HG02973 (cell line): ENCODE measurements at regions not wholly inside any gene's neighbourhood (a gene's known extent, or its start where the extent isn't known, plus 50 kb on each side); places are given as distances from the start of the nearest gene placed in this dataset.

Source experiments
- ATAC-seq: cut with Tn5 transposase; IDR thresholded peaks from one replicate; pipeline ENCODE4 v1.9.1; 2021; ENCODE audit warnings: moderate library complexity; ENCODE audit not compliant: unreplicated experiment

DNA sequence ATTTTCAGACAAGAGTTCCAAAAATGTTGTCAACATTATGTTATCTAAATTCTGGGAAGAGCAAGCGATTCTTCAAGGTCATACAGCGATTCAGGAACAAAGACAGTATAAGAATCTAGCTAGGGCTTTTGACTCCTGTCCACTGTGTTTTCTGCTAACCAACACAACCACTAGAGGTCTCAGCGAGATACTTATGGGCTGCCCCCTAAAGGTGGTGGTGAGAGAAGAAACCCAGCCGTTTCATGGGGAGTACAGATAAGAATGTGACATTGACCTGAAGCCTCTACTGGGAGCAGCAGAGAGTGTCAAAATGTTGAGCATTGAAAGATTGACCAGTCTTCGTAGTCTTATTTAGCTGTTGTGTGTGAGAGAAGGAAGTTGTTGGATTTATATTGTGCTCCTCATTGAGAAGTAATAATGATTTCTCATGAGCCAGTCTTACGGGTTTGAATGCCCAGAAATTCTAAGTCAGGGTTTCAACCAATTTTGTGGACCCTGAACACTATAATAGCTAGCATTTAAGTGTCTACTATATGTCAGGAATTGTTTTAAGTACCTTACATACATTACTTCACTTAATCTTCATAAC lies 168.3 kb downstream of the SPRY1 start:
- ATAC-seq: peak; percentile 100

DNA sequence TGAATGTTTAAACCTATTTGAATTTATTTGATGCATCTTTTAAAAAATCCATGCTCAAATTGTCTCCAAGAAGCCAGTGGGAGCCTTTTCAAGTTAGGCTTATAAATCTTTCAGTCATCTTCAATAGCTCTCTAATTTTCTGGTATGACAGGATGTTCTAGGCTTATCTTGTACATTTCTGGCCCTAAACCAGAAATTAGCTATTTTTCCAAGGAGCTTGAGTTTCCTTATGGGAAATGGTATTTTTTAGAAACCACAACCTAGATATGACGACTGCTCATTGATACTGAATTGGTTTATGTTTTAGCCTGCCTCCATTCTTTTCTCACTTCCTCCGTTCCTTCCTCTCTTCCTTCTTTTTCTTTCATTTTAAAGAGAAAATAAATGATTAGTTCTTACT lies 172.3 kb downstream of the SPRY1 start:
- ATAC-seq: no peak

DNA sequence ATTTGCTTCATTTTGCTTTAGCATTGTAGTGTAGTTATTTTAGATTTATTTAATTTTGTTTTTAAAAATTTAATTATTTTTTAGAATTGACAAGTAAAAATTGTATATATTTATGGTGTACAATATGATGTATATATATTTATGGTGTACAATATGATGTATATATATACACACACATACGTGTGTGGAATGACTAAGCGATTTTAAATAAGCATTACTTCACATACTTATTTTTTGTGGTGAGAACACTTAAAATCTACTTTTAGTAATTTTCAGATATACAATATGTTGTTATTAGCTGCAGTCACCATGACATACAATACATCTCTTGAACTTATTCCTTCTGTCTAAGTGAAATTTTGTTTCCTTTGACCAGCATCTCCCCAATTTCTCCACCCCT lies 172.9 kb downstream of the SPRY1 start:
- no peak for ATAC-seq

DNA sequence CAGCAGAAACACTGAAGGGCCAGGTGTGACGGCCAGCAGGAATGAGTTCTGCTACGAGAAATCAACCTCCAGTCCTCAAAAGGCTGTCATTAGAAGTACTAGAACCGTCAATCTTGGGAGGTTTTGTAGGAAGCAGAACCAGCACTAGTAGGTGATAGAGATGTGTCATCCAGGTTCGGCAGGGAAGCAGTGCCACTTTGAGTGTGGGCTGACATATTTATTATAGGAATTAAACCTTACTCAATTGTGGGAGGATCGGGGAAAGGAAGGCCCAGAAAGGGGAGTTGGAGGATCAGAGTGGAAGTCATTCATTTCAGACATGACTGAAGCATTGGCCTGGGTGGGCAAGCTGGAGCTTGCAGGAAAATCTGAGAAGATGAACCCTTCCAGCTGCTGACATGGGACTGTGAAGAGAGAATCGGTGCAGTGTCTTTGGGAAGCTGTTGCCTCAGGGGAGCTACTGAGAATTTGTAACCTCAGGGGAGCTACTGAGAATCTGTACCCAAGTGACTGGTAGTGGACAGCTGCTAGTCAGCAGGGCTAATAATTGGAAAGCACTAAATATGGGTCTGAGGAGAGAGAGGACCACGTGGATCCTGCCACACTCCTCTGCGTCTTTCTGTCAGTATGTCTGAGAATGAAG lies 177.4 kb downstream of the SPRY1 start:
- no peak for ATAC-seq

DNA sequence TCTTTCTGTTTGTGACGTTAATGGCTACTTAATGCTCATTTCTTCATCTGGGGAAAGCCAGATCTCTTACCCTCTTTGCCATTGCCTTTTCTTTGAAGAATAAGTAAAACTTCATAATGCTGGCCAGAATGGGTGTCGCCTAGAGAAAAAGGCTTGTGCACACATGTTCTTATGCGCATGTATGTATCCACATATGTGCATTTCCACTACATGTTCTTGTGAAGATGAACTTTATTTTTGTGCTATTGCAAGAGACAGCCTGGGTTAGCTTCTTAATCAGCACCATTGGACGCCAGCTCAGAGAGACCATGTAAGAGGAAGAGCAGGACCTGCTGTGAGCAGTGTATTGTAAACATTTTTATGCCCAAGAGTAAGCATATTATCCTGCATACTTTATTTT lies 178.7 kb downstream of the SPRY1 start:
- ATAC-seq: no peak

DNA sequence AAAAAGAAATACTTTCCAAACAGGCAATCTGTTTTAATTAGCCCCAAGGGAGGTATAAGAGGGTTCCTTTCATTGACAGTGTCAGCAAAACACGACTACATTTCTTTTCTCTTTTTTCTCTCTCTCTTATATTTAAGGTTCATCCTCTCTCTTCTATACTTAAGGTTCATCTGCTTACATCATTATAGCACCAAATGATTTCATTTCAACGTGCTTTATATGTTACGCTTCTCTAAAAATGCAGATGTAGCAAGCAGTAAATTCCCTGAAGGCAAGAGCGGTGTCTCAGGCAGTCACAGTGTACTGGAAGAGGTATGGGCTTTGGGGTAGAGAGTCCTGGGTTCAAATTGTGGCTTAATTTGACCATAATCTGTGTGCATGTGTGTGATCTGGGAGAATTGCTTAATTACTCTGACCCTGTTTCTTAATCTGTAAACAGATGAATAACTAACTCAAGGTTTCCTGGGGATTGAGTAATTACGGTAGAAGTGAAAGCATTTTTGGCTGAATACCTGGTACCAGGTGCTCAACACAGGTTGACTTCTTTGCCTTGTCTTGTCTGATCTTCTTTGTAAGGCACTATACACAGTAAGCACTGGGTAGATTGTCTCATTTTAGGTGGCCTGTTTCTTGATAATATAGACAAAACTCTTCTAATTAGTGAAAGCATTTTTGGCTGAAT lies 180.8 kb downstream of the SPRY1 start:
- ATAC-seq: no peak

DNA sequence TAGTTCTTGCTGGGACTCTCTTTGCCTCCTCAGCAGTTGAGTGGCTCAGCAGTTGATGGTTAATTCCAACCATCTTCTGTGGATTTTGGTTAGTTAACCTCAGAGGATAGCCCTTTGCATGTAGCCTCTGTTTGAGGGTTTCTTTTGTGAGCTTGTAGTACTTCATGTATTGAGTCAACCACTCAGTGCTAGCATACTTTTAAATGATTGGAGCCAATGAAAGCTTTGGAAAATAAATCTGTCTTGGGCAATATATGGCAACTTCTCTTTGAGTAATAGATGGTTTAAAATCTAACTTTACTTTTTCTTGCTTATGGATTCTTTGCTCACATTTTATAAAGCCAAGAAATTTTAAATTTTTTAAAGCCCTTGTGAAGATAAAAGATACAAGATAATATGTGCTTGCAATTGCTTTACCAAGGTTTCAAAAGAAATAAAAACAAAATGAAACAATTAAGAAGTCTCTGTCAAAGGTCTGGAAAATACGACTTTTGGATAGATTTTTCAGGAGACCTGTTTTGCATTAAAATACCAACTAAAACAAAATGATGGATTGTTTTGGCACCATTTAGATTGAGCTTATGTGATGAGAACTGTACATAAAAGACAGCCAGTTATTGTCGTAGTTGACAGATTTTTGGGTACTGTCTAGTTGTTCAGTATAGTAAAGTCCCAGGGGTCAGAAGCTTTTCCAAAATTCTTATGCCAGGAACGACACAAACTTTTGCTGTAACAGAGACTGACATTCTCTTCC lies 181.9 kb downstream of the SPRY1 start:
- ATAC-seq: no peak

DNA sequence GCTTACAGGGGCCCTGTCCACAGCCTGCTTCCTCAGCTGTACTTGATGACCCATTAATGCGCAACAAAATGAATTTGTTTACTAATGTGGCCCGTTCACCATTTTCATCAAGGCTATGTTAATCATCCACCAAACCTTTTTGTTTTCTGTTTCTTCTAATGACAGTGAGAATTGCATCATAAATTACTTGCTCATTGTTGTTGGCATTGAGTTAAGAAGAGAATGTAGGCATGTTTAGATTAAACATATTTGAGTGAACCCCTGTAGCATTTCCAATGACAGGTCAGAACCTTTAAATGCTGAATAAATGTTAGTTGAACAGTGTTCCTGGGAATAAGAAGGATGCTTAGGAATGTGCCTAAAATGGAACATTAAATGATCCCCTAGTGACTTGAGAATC lies 183.4 kb downstream of the SPRY1 start:
- ATAC-seq: no peak

DNA sequence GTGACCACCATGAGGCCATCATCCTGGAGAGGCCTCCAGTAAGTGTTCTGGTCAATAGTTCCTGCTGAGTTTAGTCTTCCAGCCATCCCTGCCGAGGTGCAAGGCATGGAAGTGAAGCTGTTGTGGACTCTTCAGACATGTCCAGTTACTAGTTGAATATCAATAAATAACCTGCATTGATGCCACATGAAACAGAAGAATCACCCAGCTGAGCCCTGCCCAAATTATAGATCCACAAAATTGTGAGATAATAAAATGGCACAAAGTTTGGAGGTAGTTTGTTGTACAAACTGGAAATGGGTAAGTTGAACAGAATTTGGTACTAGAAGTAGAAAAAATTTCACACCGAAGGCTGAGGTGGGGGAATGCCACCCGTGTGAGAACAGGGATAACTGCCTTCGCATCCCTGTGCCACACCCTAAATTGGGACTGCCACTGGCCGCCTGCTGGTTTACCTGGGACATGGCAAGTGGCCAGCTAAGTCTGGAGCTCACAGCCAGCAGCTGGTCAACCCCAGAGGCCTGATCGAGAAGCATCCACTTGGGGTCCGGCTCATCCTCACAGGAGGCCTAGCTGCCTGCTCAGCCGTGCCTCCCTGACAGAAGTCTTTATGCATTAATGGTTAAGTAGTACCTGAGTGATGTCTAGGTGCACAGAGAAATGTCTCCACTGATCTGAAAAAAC lies 184.5 kb downstream of the SPRY1 start:
- ATAC-seq: no peak

DNA sequence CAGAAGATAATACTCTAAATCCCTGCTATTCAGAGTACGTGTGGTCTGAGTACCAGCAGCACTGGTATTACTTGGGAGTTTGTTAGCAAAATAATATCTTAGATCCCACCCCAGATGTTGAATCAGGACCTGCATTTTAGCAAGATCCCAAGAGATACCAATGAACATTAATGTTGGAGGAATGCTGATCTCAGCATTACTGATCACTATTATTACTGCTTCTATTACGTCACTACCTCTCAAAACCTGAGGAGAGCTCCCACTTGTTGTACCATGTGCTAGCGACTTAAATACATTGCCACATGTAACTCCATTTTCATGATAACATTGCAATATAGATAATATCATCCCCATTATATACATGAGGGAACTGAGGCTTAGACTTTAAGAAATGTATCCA lies 185.2 kb downstream of the SPRY1 start:
- no peak for ATAC-seq

DNA sequence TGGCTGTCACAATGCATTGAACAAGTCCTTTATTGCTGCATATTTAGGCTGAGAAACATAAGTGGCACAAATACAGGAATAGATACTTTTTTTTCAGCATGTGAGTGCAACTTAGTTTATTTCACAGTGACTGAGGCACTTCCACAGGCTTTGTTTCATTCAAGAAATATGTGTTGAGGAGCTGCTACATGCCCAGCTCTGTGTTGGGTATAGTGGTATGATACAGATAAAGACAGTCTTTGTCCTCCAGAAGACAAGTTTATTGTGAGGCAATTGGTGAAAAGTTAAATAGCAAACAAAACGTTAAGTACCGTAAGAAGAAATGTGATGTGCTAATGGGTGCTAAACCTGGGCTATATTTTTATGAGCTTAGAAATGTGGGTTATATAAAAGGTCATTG lies 186.4 kb downstream of the SPRY1 start:
- no peak for ATAC-seq

DNA sequence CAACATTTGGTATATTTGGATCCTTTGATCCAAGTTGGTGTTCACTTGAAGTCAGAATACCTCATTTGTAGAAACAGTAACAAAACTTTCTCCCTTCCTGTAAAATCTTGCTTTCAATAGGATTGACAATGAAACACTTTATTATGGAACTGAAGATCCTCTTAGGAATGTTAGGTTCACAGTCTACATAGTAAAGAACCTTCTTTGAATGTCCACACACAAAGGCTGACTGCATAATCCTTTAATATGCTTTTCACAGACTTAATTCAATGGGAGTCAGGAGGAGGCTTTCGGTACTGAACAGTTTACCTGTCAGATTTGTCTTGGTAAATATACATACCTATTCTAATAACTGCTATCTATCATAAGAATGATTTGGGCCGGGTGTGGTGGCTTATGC lies 188.5 kb downstream of the SPRY1 start:
- ATAC-seq: no peak

DNA sequence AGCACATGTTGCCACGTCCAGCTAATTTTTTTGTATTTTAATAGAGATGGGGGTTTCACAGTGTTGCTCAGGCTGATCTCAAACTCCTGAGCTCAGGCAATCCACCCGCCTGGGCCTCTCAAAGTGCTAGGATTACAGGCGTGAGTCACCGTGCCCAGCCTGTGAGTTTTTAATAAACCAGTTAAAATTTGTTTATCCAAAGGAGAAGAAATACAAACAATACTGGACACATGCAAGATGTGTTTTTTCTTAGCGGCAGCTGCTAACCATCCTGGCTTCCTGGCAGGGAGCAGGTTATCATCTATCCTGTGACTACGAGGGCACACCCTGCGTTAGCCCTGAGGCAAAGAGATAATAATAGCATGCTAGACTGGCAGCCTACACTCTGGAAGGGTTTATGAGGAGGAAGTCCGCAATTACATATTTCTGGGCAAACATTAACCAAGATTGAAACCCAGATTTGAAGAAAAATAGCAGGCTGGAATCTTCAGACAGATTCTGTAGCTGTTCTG lies 191.4 kb downstream of the SPRY1 start:
- peak; percentile 1 for ATAC-seq

DNA sequence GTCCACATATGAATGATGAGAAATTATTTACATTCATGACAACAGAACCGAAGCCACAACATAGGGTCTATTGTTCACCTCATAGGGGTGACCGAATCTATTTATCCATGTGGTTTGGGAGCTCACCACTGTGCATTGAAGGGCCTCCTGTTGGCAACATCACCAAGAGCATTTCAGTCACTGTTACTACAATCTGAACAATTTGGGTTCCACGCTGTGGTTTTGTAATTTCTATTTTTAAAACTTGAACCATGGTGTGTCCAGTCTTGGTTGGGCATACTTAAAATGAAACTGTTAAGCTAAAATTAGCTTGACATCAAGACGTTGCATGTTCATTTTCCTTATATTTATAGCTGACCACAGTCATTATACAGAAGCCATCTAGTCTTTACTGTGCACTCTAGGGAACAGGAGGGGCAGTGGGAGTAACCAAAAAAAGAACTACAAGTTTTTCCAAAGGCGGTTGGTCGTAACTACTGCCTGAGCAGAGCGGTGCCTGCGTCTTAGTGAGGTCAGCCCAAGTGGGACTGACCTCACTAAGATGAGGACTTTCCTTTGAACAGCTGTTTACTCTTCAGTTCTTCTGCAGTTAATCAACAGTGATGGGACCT lies 192.1 kb downstream of the SPRY1 start:
- ATAC-seq: peak; percentile 74

DNA sequence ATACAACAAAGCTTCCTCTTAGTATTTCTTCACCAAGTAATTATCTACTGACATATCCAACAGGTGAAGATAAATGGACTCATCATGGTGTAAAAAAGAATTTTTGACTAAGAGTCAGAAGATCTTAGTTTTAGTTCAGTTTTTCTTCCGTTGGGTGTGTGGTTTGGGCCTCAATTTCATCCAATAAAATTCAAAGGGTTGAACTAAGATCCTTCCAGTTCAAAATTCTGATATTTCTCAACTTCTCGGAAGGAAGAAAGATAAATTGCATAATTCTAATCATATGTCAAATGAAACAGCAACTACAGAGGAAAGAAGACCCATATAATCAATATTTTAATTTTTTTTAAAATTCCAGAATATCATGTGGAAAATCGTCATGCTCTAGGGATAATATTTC lies 192.7 kb downstream of the SPRY1 start:
- no peak for ATAC-seq

DNA sequence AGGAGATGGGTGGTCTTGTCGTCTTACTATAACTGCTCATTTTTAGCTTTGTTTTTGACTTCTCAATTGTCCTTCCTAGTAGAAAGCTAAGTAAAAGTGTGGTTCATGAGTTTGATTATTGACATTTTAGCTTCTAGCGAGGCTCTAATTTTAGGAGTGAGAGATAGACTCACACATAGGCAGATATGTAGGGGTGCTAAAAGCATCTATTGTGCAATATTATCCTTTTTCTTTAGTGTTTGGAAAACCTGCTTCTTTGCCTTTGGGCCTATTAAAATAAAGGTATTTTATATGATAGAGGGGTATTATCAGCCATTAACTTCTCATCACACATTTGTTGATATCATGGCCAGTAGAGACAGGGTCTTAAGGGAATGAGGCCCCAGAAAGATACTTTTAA lies 195.3 kb downstream of the SPRY1 start:
- ATAC-seq: no peak

DNA sequence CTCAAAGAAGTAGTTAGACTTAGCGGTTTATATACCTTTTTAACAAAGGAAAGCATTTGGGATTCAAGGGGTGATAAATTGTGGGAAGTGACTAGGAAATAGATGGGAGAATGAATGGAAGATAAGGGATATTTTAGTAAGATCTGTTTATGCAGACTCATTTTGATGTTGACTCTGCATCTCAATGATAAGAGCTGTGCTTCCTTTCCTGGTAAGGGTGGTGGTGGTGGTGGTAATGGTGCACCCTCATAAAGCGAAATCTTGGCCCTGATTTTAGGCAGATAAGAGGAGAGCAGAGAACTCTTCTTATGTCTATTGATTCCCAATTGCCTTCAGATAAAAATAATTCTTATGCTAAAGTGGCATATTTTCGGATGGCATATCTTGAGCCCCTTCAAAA lies 197.1 kb downstream of the SPRY1 start:
- ATAC-seq: no peak

DNA sequence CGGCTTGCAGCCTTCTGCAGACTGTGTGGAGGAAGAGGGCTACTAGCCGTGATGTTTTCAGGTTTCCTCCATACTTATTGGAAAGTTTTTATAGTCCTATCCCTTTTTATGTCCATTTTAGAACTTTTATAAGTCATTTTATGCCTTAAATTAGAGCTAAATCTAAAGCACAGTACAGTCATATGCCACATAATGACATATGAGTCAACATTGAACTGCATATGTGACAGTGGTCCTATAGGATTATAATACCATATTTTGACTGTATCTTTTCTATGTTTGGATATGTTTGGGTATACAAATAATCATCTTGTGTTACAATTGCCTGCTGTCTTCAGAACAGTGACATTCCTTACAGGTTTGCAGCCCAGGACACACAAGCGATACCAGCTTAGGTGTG lies 200.2 kb downstream of the SPRY1 start:
- no peak for ATAC-seq

DNA sequence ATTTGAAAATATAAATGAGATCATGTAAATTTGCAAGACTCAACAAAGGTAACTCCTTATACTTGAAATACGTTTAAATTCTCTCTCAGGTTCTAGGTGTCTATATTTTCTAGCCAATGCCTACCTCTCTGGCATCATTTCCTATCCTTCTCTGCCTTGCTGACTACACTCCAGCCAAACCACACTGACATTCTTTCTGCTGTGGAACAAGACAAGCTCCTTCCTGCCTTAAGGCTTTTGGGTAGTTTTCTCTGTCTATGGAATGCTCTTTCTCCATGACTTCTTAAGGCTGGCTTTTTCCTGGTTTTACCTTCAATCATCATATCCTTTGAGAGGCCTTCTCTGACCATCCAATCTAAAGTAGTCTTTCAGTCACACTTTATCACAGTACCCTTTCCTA lies 201.0 kb downstream of the SPRY1 start:
- ATAC-seq: no peak

DNA sequence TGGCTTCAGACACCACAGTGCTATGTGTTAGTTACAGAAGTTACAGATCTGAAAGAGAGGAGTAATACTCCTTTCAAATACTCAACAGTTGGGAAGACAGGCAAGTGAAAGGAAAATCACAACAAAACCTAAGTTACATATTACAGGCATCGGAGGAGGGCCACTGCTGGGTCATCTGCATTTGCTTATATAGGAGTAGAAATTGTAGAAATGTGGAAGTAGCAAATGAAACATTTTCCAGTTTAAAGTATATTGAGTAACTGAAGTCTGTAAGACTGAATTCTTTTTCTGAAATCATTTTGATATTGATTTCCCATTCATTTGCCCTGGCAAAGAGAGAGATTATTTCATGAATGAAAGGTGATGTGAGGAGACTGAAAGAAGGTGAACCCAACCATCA lies 201.7 kb downstream of the SPRY1 start:
- ATAC-seq: no peak
